ENCODE measurements at regions not wholly inside any gene's neighbourhood (a gene's known extent, or its start where the extent isn't known, plus 50 kb on each side); places are given as distances from the start of the nearest gene placed in this dataset.

GRCh38 chr4:8796096-8796495 is 75.5 kb downstream of the HMX1 start:
- TF ChIP-seq CTCF (IDR thresholded peaks at IDR 0.05; ENCODE audit: insufficient read depth, low read length, severe bottlenecking) = no peak

GRCh38 chr4:8795140-8795539 is 76.5 kb downstream of the HMX1 start:
- Histone ChIP-seq H3K27me3 (ENCODE audit: control insufficient read depth, insufficient read depth, low read length) (no peaks in the 10 kb centered on the region), H3K36me3 (ENCODE audit: control insufficient read depth, insufficient read depth, low read length) (no peaks in the 10 kb centered on the region), H3K4me3 (ENCODE audit: low read depth, low read length) (no peak overlapping the region)
- no peak for TF ChIP-seq CTCF (IDR thresholded peaks at IDR 0.05; ENCODE audit: insufficient read depth, low read length, severe bottlenecking)
- DNase-seq (ENCODE audit: low read depth) (no peak), FAIRE-seq (no peak)

More at GRCh38 chr4:8796096-8796495, 75.5 kb downstream of the HMX1 start:
- DNase-seq (ENCODE audit: low read depth) = no peak
- Histone ChIP-seq H3K4me3 (ENCODE audit: low read depth, low read length) (no peak overlapping the region), H3K36me3 (ENCODE audit: control insufficient read depth, insufficient read depth, low read length) (no peaks in the 10 kb centered on the region), H3K27me3 (ENCODE audit: control insufficient read depth, insufficient read depth, low read length) (no peaks in the 10 kb centered on the region)
- no peak for FAIRE-seq

GRCh38 chr4:8794491-8794890 is 77.1 kb downstream of the HMX1 start:
- FAIRE-seq = no peak
- no peaks in the 10 kb centered on the region for H3K27me3 ChIP-seq (ENCODE audit: control insufficient read depth, insufficient read depth, low read length)
- TF ChIP-seq CTCF (IDR thresholded peaks at IDR 0.05; ENCODE audit: insufficient read depth, low read length, severe bottlenecking) = no peak

GRCh38 chr4:8793571-8794160 is 78.0 kb downstream of the HMX1 start:
- no peak for FAIRE-seq
- Histone ChIP-seq H3K36me3 (ENCODE audit: control insufficient read depth, insufficient read depth, low read length) (no peaks in the 10 kb centered on the region), H3K4me3 (ENCODE audit: low read depth, low read length) (no peak overlapping the region), H3K27me3 (ENCODE audit: control insufficient read depth, insufficient read depth, low read length) (no peaks in the 10 kb centered on the region)
- DNase-seq (ENCODE audit: low read depth) = no peak
- TF ChIP-seq CTCF (IDR thresholded peaks at IDR 0.05; ENCODE audit: insufficient read depth, low read length, severe bottlenecking) = no peak

More at GRCh38 chr4:8794491-8794890, 77.1 kb downstream of the HMX1 start:
- Histone ChIP-seq H3K36me3 (ENCODE audit: control insufficient read depth, insufficient read depth, low read length) (no peaks in the 10 kb centered on the region), H3K4me3 (ENCODE audit: low read depth, low read length) (no peak overlapping the region)
- DNase-seq (ENCODE audit: low read depth) = no peak

- no peak overlapping the region for H3K4me3 ChIP-seq (ENCODE audit: low read depth, low read length)
- no peak for DNase-seq (ENCODE audit: low read depth)
- no peaks in the 10 kb centered on the region for H3K27me3 ChIP-seq (ENCODE audit: control insufficient read depth, insufficient read depth, low read length)
- peak; percentile 96 for FAIRE-seq
- no peaks in the 10 kb centered on the region for H3K36me3 ChIP-seq (ENCODE audit: control insufficient read depth, insufficient read depth, low read length)
- no peak for TF ChIP-seq CTCF (IDR thresholded peaks at IDR 0.05; ENCODE audit: insufficient read depth, low read length, severe bottlenecking)
These were observed 79.1 kb downstream of the HMX1 start for GRCh38 chr4:8792491-8792890.

- FAIRE-seq (no peak), DNase-seq (ENCODE audit: low read depth) (no peak)
- no peaks in the 10 kb centered on the region for H3K36me3 ChIP-seq (ENCODE audit: control insufficient read depth, insufficient read depth, low read length)
- H3K27me3 ChIP-seq (ENCODE audit: control insufficient read depth, insufficient read depth, low read length) = no peaks in the 10 kb centered on the region
- H3K4me3 ChIP-seq (ENCODE audit: low read depth, low read length) = no peak overlapping the region
- no peak for TF ChIP-seq CTCF (IDR thresholded peaks at IDR 0.05; ENCODE audit: insufficient read depth, low read length, severe bottlenecking)
These were observed 80.0 kb downstream of the HMX1 start for GRCh38 chr4:8791609-8792008.
